ENCODE measurements at regions not wholly inside any gene's neighbourhood (a gene's known extent, or its start where the extent isn't known, plus 50 kb on each side); places are given as distances from the start of the nearest gene placed in this dataset.

DNA sequence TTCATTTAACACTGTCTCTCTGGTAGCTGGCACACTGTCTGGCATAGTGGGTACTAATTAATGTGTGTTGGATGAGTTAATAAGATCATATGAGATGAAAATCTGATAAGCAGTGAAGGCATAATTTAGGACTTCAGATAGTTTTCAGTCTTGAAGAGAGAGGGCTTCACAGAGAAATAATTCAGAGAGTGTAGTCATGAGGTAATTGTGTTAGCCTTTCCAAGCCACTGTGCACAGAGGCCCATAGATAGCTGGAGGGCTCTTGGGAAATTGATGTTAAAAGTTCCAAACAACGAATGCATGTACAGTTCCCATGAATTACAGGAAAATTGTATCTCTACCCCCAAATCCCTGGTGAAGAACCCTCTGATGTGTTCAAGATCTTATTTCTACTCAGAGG, 133.8 kb upstream of the HMGA2 start:
- no peaks in the 10 kb centered on the region for H3K27me3 ChIP-seq (ENCODE audit: insufficient read depth, poor library complexity, severe bottlenecking)
- TF ChIP-seq, protein P1, sequence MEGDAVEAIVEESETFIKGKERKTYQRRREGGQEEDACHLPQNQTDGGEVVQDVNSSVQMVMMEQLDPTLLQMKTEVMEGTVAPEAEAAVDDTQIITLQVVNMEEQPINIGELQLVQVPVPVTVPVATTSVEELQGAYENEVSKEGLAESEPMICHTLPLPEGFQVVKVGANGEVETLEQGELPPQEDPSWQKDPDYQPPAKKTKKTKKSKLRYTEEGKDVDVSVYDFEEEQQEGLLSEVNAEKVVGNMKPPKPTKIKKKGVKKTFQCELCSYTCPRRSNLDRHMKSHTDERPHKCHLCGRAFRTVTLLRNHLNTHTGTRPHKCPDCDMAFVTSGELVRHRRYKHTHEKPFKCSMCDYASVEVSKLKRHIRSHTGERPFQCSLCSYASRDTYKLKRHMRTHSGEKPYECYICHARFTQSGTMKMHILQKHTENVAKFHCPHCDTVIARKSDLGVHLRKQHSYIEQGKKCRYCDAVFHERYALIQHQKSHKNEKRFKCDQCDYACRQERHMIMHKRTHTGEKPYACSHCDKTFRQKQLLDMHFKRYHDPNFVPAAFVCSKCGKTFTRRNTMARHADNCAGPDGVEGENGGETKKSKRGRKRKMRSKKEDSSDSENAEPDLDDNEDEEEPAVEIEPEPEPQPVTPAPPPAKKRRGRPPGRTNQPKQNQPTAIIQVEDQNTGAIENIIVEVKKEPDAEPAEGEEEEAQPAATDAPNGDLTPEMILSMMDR (IDR thresholded peaks at IDR 0.05; ENCODE audit: poor library complexity, severe bottlenecking), result no peak
- no peak overlapping the region for H3K27ac ChIP-seq (ENCODE audit: poor library complexity, severe bottlenecking)
- H3K36me3 ChIP-seq (ENCODE audit: low read depth), result no peaks in the 10 kb centered on the region
- H3K9me3 ChIP-seq (ENCODE audit: severe bottlenecking), result no peaks in the 10 kb centered on the region
- H3K4me1 ChIP-seq (ENCODE audit: insufficient read depth, poor library complexity, severe bottlenecking), result peaks cover 18% of the 10 kb centered on the region
- ATAC-seq (ENCODE audit: low read depth) (no peak), DNase-seq (ENCODE audit: low spot score) (no peak)
- H3K4me3 ChIP-seq (ENCODE audit: severe bottlenecking), result no peak overlapping the region

DNA sequence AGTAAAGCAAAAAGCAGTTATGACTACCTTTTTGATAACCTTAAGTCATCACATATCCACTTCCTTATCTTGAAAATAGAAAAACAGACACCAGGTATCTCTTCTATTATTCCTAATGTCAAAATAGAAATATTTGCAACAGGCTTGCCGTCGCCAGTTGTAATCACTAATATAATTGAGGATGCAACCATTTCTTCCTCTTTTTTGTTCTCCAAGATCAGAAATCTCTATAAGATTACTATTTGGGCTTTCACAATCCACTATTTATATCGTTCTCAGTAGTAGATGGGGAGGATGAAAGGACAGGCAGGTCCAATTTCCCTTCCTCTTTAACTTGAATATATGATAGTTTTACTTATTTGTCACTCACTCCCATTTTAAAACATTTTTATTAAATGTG, 130.2 kb upstream of the HMGA2 start:
- no peak for ATAC-seq (ENCODE audit: low read depth)
- no peak overlapping the region for H3K4me3 ChIP-seq (ENCODE audit: severe bottlenecking)
- H3K9me3 ChIP-seq (ENCODE audit: severe bottlenecking), result no peaks in the 10 kb centered on the region
- no peaks in the 10 kb centered on the region for H3K36me3 ChIP-seq (ENCODE audit: low read depth)
- H3K27ac ChIP-seq (ENCODE audit: poor library complexity, severe bottlenecking), result peak overlapping the region; percentile 99
- peaks cover 34% of the 10 kb centered on the region for H3K4me1 ChIP-seq (ENCODE audit: insufficient read depth, poor library complexity, severe bottlenecking)
- no peak for DNase-seq (ENCODE audit: low spot score)
- H3K27me3 ChIP-seq (ENCODE audit: insufficient read depth, poor library complexity, severe bottlenecking), result no peaks in the 10 kb centered on the region
- TF ChIP-seq, protein P1 (IDR thresholded peaks at IDR 0.05; ENCODE audit: poor library complexity, severe bottlenecking), result no peak

DNA sequence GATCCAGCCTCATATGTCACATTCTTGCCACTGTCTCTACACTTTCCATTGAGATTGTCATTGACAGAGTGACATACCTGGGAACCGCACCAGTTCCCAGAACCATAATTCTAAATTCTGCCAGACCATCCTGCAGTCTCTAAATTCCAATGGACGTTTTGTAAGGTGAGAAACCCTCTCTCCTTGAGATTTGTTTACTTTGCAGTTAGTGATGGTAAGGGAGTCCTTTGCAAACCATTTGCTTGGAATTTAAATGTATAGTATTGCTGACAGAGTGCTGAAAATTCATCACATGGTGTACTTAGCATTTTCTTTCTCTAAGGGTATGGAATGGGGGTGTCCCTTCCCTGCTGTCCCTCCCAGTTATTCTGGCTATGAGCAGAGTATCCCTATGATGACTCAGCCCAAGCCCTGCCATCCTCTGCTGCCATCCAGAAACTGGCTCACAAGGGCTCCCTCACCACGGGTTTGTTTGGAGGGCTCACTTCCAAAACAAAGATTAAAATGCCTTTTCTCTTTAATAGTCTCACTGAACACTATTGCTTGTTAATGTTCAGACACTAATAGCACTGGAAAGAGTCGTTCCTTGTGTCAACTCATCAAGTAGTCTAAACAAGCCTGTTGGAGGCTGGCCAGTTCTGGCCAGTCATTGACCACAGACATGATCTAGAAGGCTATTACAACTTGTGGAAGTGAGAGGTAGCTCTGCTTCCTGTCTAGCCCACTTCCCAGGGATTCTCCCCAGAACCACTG, 129.0 kb upstream of the HMGA2 start:
- no peak overlapping the region for H3K4me3 ChIP-seq (ENCODE audit: severe bottlenecking)
- peak overlapping the region; percentile 99 for H3K27ac ChIP-seq (ENCODE audit: poor library complexity, severe bottlenecking)
- TF ChIP-seq, protein P1 (IDR thresholded peaks at IDR 0.05; ENCODE audit: poor library complexity, severe bottlenecking), result no peak
- no peaks in the 10 kb centered on the region for H3K36me3 ChIP-seq (ENCODE audit: low read depth)
- no peaks in the 10 kb centered on the region for H3K9me3 ChIP-seq (ENCODE audit: severe bottlenecking)
- ATAC-seq (ENCODE audit: low read depth), result peak; percentile 92
- peaks cover 36% of the 10 kb centered on the region for H3K4me1 ChIP-seq (ENCODE audit: insufficient read depth, poor library complexity, severe bottlenecking)
- no peaks in the 10 kb centered on the region for H3K27me3 ChIP-seq (ENCODE audit: insufficient read depth, poor library complexity, severe bottlenecking)
- DNase-seq (ENCODE audit: low spot score), result peak; percentile 94

DNA sequence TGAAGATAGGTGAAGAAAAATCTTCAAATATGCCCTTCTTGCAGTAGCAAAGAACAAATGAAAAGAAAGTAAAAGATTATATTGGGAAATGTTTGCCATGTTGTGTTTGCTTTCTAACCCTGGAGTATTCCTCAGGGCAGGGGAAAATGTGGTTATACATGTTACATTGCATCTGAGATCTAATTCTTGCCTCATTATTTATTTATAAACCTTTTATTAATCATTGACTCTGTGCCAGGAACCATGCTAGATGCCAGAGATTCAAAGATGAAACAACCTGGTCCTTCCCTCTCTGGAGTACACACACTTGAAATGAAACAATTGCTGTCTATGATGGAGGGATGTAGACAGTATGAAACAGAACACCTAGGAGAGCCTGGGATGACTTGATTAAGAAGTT, 128.1 kb upstream of the HMGA2 start:
- ATAC-seq (ENCODE audit: low read depth) (no peak), DNase-seq (ENCODE audit: low spot score) (no peak)

More for the DNA sequence above, 128.1 kb upstream of the HMGA2 start:
- H3K27me3 ChIP-seq (ENCODE audit: insufficient read depth, poor library complexity, severe bottlenecking), result no peaks in the 10 kb centered on the region
- H3K9me3 ChIP-seq (ENCODE audit: severe bottlenecking), result no peaks in the 10 kb centered on the region
- peaks cover 36% of the 10 kb centered on the region for H3K4me1 ChIP-seq (ENCODE audit: insufficient read depth, poor library complexity, severe bottlenecking)
- H3K27ac ChIP-seq (ENCODE audit: poor library complexity, severe bottlenecking), result peak overlapping the region; percentile 99
- H3K4me3 ChIP-seq (ENCODE audit: severe bottlenecking), result no peak overlapping the region
- TF ChIP-seq, protein P1 (IDR thresholded peaks at IDR 0.05; ENCODE audit: poor library complexity, severe bottlenecking), result no peak
- no peaks in the 10 kb centered on the region for H3K36me3 ChIP-seq (ENCODE audit: low read depth)

All from RWPE2 (cell line).